ENCODE measurements at regions not wholly inside any gene's neighbourhood (a gene's known extent, or its start where the extent isn't known, plus 50 kb on each side); places are given as distances from the start of the nearest gene placed in this dataset.
"Not testable (repeated sequence)": the region's sequence is repeated elsewhere in the genome, so short reads cannot be mapped to it uniquely, and the experiment has no call there.

DNA sequence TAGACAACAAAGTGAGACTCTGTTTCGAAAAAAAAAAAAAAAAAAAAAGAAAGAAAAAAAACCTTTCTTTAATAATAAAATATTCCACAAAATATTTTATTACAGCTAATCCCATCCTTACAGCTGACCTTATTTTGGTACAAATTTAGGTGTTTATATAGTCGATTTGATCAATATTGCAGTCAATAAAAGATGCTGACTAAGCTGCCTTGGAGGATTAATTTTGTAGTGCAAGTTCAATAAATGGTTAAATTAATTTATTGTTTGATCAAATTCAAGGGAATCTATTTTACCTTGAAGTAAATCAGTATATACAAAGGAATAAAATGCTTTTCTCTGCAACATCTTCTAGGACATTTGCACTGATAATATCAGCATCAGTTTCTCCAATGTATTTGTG, 1764.3 kb downstream of the NCAM2 start:
- DNase-seq (ENCODE audit: low read depth), result no peak

GRCh38 chr21:22763442-22763841, 1765.2 kb downstream of the NCAM2 start:
- DNase-seq (ENCODE audit: low read depth), result peak; percentile 34

DNA sequence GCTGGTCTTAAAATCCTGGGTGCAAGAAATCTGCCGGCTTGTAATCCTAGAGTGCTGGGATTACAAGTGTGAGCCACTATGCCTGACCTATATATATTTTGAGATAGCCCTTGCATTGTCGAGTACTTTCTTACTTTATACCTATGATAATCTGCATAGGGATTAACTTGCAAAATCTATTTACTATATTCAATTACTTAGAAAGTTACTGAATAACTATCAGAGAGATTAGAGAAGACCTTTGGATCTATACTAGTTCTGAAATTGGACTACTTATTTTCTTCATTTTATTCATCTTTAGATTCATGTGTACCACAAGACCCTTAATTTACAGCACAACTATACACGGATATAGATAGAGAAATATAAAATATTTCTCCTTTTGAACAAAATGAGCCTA, 1766.0 kb downstream of the NCAM2 start:
- DNase-seq (ENCODE audit: low read depth), result no peak

DNA sequence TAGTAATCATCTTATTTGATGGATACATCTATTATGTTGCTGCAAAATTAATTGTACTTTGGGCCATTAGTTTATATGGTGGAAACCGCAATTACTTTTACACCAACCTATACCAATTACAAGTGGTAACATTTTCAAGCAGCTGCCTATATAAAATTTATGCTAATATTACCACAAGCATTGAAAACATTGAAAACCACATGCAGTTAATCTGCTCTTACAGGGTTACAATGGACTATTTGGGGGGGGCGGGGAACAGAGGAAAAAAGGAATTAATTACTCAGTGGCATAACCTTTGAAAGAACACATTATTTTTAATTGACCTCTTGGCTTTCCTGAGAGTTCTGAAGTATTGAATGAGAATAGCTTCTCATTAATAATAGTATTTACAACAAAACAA, 1793.2 kb downstream of the NCAM2 start:
- no peak for DNase-seq (ENCODE audit: low read depth)

- DNase-seq (ENCODE audit: low read depth), result peak; percentile 77
Observed at GRCh38 chr21:22791986-22792560, 1793.9 kb downstream of the NCAM2 start.

- DNase-seq (ENCODE audit: low read depth), result no peak
Observed at GRCh38 chr21:22795091-22795490, 1796.9 kb downstream of the NCAM2 start.

GRCh38 chr21:22795644-22796043, 1797.4 kb downstream of the NCAM2 start:
- no peak for DNase-seq (ENCODE audit: low read depth)

DNA sequence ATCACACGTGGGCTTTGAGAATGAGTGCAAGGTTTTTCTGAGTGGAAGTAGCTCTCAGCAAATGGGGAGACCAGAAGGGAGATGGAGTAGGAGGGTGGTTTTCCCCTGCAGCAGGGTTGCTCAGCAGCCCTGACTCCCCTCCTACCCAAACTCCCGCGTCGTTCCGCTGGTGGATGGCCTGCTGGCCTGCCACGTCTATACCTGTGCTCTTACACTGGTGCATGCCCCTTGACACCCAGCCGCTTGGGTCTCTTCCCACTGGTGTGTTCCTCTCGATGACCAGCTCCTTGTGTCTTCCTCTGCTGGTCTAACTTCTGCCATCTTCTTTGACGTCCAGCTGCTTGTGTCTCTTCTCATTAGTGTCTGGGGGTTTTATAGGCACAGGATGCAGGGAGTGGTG, 1797.9 kb downstream of the NCAM2 start:
- DNase-seq (ENCODE audit: low read depth), result no peak

DNA sequence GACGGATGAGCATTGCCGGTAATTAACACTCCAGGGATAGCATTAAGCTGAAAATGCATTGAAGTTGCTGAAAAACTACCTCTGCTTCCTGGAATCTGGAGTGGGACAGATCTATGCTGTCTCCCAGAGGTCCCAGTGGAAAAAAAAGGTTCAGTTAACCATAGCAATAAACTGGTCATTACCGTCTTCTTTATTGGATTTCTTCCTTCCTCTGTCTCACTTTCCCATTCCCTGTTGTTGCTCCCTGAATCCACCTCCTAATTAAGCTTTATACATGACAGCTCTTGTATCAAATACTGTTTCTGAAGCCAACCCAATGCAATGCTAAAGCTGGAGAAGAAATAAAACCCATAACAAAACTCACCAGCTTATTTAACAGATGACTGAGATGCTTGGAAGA, 1805.9 kb downstream of the NCAM2 start:
- no peak for DNase-seq (ENCODE audit: low read depth)

DNA sequence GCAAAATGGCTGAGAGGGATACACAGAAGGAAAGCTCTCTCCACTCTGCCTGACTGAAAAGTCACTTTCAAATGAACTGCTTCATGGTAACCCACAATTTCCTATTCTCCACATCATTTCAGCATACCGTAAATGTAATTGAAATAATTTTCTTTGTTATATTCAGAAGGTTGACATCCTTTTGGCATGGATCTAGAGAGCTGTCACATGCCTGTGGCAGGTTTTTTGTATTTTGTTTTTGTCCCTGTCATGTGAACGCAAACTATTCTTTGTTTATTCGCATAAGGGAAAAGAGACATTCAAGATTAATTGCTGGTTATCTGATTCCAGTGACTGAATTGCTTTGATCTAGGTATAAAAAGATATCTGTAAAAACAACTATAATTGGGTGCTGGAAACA, 1808.1 kb downstream of the NCAM2 start:
- no peak for DNase-seq (ENCODE audit: low read depth)

- DNase-seq (ENCODE audit: low read depth), result peak; percentile 10
Observed at GRCh38 chr21:22813201-22813600, 1815.0 kb downstream of the NCAM2 start.

DNA sequence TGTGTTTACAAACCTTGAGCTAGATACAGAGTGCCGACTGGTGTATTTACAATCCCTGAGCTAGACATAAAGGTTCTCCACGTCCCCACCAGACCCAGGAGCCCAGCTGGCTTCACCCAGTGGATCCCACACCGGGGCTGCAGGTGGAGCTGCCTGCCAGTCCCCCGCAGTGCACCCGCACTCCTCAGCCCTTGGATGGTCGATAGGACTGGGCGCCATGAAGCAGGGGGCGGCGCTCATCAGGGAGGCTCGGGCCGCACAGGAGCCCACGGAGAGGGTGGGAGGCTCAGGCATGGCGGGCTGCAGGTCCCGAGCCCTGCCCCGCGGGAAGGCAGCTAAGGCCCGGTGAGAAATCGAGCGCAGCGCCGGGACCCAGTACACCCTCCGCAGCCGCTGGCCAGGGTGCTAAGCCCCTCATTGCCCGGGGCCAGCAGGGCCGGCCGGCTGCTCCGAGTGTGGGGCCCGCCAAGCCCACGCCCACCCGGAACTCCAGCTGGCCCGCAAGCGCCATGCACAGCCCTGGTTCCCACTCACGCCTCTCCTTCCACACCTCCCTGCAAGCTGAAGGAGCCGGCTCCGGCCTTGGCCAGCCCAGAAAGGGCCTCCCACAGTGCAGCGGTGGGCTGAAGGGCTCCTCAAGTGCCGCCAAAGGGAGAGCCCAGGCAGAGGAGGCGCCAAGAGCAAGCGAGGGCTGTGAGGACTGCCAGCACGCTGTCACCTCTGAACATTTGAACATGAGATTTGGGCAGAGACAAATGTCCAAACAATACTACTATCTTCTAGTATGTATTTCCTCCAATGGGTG, 1820.7 kb downstream of the NCAM2 start:
- DNase-seq (ENCODE audit: low read depth), result not testable (repeated sequence)

DNA sequence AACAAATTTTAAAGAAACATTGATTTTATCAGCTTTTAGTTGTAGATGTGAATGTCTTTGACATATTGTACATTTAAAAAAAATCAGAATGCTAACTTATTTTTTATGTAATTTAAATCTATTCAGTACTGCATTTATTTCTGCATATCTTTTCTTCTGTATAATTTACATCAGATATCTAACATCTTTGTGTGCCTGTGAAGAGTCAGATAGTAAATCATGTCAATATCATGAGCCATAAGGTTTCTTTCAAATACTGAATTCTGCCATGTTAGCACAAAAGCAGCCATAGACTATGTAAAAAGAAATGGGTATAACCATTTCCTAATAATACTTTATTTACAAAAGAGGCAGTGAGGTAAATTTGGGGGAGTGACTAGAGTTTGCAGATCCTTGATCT, 1829.2 kb downstream of the NCAM2 start:
- no peak for DNase-seq (ENCODE audit: low read depth)

DNA sequence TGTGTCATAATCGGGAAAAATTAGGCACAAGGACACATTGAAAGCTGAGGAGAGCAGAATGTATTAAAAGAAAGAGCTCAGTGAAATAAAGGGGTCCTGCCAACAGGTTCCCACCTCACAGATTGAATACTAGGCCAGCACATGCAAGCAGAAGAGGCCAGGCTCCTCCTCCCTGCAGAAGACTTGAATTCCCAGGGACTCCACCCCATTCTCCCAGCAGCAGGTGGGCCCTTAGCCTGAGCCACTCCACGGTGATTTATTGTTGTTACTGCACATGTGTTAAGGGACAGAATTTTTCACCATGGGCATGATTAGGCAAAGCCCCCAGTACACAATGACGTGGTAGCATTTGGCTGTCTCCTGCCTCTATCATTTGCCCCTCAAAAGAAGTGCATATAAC, 1844.7 kb downstream of the NCAM2 start:
- no peak for DNase-seq (ENCODE audit: low read depth)

DNA sequence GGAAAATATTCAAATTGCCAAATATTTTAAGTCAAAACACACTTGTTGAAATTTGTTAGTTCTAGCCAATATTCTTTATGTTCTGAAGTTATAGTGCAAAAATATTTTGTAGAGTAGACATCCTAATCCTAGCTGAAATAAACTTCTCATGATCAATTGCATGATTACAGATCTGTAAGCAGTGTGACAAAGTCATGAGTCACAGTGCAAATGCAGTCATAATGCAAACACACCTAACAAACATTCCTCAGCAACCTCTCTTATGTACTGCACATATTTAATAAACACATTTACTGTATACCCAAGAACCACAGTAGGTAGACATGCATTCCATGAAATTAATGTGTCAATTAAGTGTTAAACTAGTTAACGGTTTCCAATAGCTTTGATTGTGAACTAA, 1857.4 kb downstream of the NCAM2 start:
- DNase-seq (ENCODE audit: low read depth), result peak; percentile 82

DNA sequence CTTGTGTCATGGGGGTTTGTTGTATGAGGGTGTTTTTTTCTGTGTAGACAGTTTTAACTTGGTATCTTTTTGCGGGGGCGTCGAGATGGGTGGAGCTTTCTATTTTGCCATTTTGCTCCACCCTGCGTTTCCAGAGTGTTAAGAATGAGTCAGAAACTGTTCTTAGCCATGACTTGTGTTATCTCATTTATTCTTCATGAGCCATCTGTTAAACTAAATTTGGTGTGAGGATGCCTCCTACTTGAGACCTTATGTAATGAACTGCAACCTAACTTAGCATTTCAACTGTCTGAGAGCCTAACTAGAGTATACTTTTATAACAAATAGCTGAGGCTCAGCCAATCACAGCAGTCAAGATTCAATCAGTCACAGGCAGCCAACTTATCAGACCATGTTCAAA, 1873.5 kb downstream of the NCAM2 start:
- DNase-seq (ENCODE audit: low read depth), result peak; percentile 22

- DNase-seq (ENCODE audit: low read depth), result peak; percentile 37
Observed at GRCh38 chr21:22880573-22880972, 1882.4 kb downstream of the NCAM2 start.

GRCh38 chr21:22881131-22881530, 1882.9 kb downstream of the NCAM2 start:
- DNase-seq (ENCODE audit: low read depth), result no peak

DNA sequence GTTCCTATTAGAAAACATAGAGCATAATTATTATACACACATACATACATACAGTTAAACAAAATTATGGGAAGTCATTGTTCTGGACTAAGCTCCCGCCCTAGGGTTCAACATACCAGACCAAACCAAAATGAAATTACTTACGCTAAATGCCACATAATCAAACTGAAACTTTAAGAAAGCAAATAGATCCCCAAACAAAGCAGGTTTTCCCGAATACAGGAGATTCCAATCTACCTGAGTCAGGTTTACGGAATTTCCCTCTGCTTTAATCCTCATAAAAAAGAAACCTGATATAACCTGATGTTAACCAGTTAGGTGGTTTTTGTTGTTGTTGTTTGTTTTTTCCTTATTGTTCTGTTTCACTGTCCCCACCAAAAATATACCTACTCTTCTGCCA, 1886.9 kb downstream of the NCAM2 start:
- DNase-seq (ENCODE audit: low read depth), result peak; percentile 46

DNA sequence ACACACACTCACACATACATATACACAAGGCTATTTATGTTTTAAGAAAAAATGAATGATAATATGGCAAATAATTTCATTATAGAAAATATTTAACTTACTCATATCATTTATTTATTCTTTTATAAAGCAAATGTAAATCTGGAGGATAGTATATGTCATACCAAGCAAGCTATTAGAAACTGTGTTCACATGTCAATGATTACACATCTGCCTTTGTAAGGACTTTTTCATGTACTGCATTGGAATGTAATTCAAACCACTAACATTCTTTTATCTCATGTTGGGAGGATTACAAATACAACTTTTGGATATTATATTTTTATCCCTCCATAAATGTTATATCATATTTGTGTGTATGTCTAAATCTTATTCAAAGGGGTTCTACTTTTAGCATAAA, 1887.4 kb downstream of the NCAM2 start:
- DNase-seq (ENCODE audit: low read depth), result peak; percentile 40

- no peak for DNase-seq (ENCODE audit: low read depth)
Observed at GRCh38 chr21:22889445-22889844, 1891.2 kb downstream of the NCAM2 start.

- no peak for DNase-seq (ENCODE audit: low read depth)
Observed at GRCh38 chr21:22890656-22891055, 1892.4 kb downstream of the NCAM2 start.

DNA sequence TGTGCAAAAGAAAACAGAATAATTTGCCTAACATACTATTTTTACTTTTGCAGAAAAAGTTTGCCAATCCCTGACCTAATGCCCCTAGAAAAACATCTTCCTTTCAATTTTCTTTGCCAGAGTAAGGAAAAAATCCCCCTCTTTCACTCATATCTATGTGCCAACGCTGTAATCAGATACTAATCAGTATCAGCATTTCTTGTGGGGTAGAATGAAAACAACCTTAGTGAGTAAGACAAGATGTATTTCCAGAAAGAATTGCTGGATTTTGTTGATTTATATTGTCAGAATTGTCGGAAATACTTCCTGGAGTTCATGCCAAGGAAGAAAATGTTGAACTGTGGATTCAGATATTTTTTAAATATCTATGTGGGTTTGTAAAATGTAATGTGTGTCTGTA, 1893.8 kb downstream of the NCAM2 start:
- peak; percentile 14 for DNase-seq (ENCODE audit: low read depth)

GRCh38 chr21:22892740-22893139, 1894.5 kb downstream of the NCAM2 start:
- DNase-seq (ENCODE audit: low read depth), result no peak
